ENCODE measurements at regions not wholly inside any gene's neighbourhood (a gene's known extent, or its start where the extent isn't known, plus 50 kb on each side); places are given as distances from the start of the nearest gene placed in this dataset.

- TF ChIP-seq GATA2 (IDR thresholded peaks at IDR 0.05; ENCODE audit: low read depth, low read length) (no peak), GATA3 (IDR thresholded peaks at IDR 0.05; ENCODE audit: low read depth, low read length) (no peak)
Measured at GRCh38 chr6:9520417-9521151, 894.3 kb downstream of the TFAP2A start.

Data from SH-SY5Y (cell line).